ENCODE measurements at regions not wholly inside any gene's neighbourhood (a gene's known extent, or its start where the extent isn't known, plus 50 kb on each side); places are given as distances from the start of the nearest gene placed in this dataset.

GRCh38 chrX:13901354-13901753, 84.5 kb upstream of the GPM6B start:
- H3K9me2 ChIP-seq (ENCODE audit: insufficient read depth, low read length): no peaks in the 10 kb centered on the region
- no peaks in the 10 kb centered on the region for H3F3A ChIP-seq (ENCODE audit: insufficient read depth, low read length, poor library complexity, severe bottlenecking)
- no peak overlapping the region for H3K9ac ChIP-seq (ENCODE audit: low read length)
- H3K4me3 ChIP-seq (ENCODE audit: low read length): no peak overlapping the region
- no peaks in the 10 kb centered on the region for H3K27me3 ChIP-seq (ENCODE audit: insufficient read depth, low read depth, low read length)
- no peaks in the 10 kb centered on the region for H3K9me3 ChIP-seq (ENCODE audit: low read length)
- no peaks in the 10 kb centered on the region for H3K36me3 ChIP-seq (ENCODE audit: insufficient read depth, low read length)
- no peak overlapping the region for H3K4me2 ChIP-seq (ENCODE audit: low read length)
- H3K27ac ChIP-seq (ENCODE audit: low read length): no peak overlapping the region
- no peaks in the 10 kb centered on the region for H3K79me2 ChIP-seq (replicated peaks; ENCODE audit: insufficient read depth, low read length)
- no peaks in the 10 kb centered on the region for H4K20me1 ChIP-seq (ENCODE audit: insufficient read depth)
- H2AFZ ChIP-seq (ENCODE audit: low read depth, low read length): no peak overlapping the region
- TF ChIP-seq MXI1 (conservative IDR thresholded peaks at IDR 0.05; ENCODE audit: poor library complexity, severe bottlenecking): no peak
- TF ChIP-seq CTCF (IDR thresholded peaks at IDR 0.05; ENCODE audit: poor library complexity, severe bottlenecking): no peak
- no peak for TF ChIP-seq EZH2 (IDR thresholded peaks at IDR 0.05; ENCODE audit: borderline replicate concordance, insufficient read depth, low read length, poor library complexity, severe bottlenecking)
- no peak for TF ChIP-seq RAD21 (conservative IDR thresholded peaks at IDR 0.05)
- TF ChIP-seq POLR2AphosphoS5 (IDR thresholded peaks at IDR 0.05): no peak
- no peak for TF ChIP-seq TAF1 (IDR thresholded peaks at IDR 0.05; ENCODE audit: low read depth)
- no peak for TF ChIP-seq REST (IDR thresholded peaks at IDR 0.05; ENCODE audit: borderline replicate concordance)
- no peak for TF ChIP-seq SMC3 (conservative IDR thresholded peaks at IDR 0.05; ENCODE audit: poor library complexity)
- no peak for TF ChIP-seq EP300 (conservative IDR thresholded peaks at IDR 0.05; ENCODE audit: poor library complexity, severe bottlenecking)

GRCh38 chrX:13900351-13900750, 83.5 kb upstream of the GPM6B start:
- Histone ChIP-seq H4K20me1 (ENCODE audit: insufficient read depth) (no peaks in the 10 kb centered on the region), H3K36me3 (ENCODE audit: insufficient read depth, low read length) (no peaks in the 10 kb centered on the region), H3K27ac (ENCODE audit: low read length) (no peak overlapping the region), H3K79me2 (replicated peaks; ENCODE audit: insufficient read depth, low read length) (no peaks in the 10 kb centered on the region), H3K9ac (ENCODE audit: low read length) (no peak overlapping the region), H2AFZ (ENCODE audit: low read depth, low read length) (no peak overlapping the region), H3K4me2 (ENCODE audit: low read length) (no peak overlapping the region), H3K4me3 (ENCODE audit: low read length) (no peak overlapping the region), H3K9me3 (ENCODE audit: low read length) (no peaks in the 10 kb centered on the region), H3K27me3 (ENCODE audit: insufficient read depth, low read depth, low read length) (no peaks in the 10 kb centered on the region), H3K9me2 (ENCODE audit: insufficient read depth, low read length) (no peaks in the 10 kb centered on the region), H3F3A (ENCODE audit: insufficient read depth, low read length, poor library complexity, severe bottlenecking) (no peaks in the 10 kb centered on the region)
- no peak for TF ChIP-seq REST (IDR thresholded peaks at IDR 0.05; ENCODE audit: borderline replicate concordance)
- TF ChIP-seq POLR2AphosphoS5 (IDR thresholded peaks at IDR 0.05): no peak
- no peak for TF ChIP-seq CTCF (IDR thresholded peaks at IDR 0.05; ENCODE audit: poor library complexity, severe bottlenecking)
- TF ChIP-seq TAF1 (IDR thresholded peaks at IDR 0.05; ENCODE audit: low read depth): no peak
- no peak for TF ChIP-seq EZH2 (IDR thresholded peaks at IDR 0.05; ENCODE audit: borderline replicate concordance, insufficient read depth, low read length, poor library complexity, severe bottlenecking)
- no peak for TF ChIP-seq MXI1 (conservative IDR thresholded peaks at IDR 0.05; ENCODE audit: poor library complexity, severe bottlenecking)

All from neural cell (in vitro differentiated cells).